ENCODE measurements at regions not wholly inside any gene's neighbourhood (a gene's known extent, or its start where the extent isn't known, plus 50 kb on each side); places are given as distances from the start of the nearest gene placed in this dataset.

GRCh38 chr4:100786481-100786880 is 268.7 kb upstream of the EMCN start:
- DNase-seq (ENCODE audit: low read depth) = no peak
- H3K4me3 ChIP-seq (ENCODE audit: low read depth, low read length) = no peak overlapping the region
- TF ChIP-seq MAX (IDR thresholded peaks at IDR 0.05; ENCODE audit: low read depth, low read length) (no peak), POLR2A (IDR thresholded peaks at IDR 0.05; ENCODE audit: extremely low read depth, insufficient read length) (no peak), MYC (IDR thresholded peaks at IDR 0.05; ENCODE audit: low read depth, low read length) (no peak), CTCF (IDR thresholded peaks at IDR 0.05; ENCODE audit: low read depth, low read length) (no peak)

DNA sequence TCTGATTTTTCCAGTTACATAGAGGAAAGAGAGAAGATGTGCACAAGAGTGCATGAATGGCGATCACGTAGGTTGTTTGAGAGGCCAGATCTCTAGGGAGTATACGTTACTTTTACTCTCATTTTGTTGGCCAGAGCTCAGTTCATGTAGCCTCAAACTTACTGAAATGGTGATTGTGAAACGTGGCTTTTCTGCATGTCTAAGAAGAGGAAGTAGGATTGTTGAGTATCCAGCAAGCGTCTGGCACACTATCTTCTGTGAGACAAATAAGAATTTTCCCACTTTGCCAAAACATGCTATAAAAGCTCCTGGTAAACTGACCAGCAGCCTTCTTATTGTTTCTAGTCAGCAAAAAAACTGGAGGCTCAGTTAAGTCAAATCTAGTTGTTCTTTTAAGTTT is 264.5 kb upstream of the EMCN start:
- peak; percentile 71 for DNase-seq (ENCODE audit: low read depth)
- TF ChIP-seq MAX (IDR thresholded peaks at IDR 0.05; ENCODE audit: low read depth, low read length) (no peak), POLR2A (IDR thresholded peaks at IDR 0.05; ENCODE audit: extremely low read depth, insufficient read length) (no peak), CTCF (IDR thresholded peaks at IDR 0.05; ENCODE audit: low read depth, low read length) (no peak), MYC (IDR thresholded peaks at IDR 0.05; ENCODE audit: low read depth, low read length) (no peak)
- H3K4me3 ChIP-seq (ENCODE audit: low read depth, low read length) = no peak overlapping the region

- no peak overlapping the region for H3K4me3 ChIP-seq (ENCODE audit: low read depth, low read length)
- no peak for DNase-seq (ENCODE audit: low read depth)
- TF ChIP-seq MAX (IDR thresholded peaks at IDR 0.05; ENCODE audit: low read depth, low read length) (no peak), POLR2A (IDR thresholded peaks at IDR 0.05; ENCODE audit: extremely low read depth, insufficient read length) (no peak), MYC (IDR thresholded peaks at IDR 0.05; ENCODE audit: low read depth, low read length) (no peak), CTCF (IDR thresholded peaks at IDR 0.05; ENCODE audit: low read depth, low read length) (no peak)
Observed at GRCh38 chr4:100781435-100781834, 263.6 kb upstream of the EMCN start.

GRCh38 chr4:100780126-100780525 is 262.3 kb upstream of the EMCN start:
- DNase-seq (ENCODE audit: low read depth) = no peak
- no peak for TF ChIP-seq MYC (IDR thresholded peaks at IDR 0.05; ENCODE audit: low read depth, low read length)
- no peak for TF ChIP-seq CTCF (IDR thresholded peaks at IDR 0.05; ENCODE audit: low read depth, low read length)
- no peak for TF ChIP-seq MAX (IDR thresholded peaks at IDR 0.05; ENCODE audit: low read depth, low read length)
- no peak for TF ChIP-seq POLR2A (IDR thresholded peaks at IDR 0.05; ENCODE audit: extremely low read depth, insufficient read length)
- no peak overlapping the region for H3K4me3 ChIP-seq (ENCODE audit: low read depth, low read length)

GRCh38 chr4:100778431-100778830 is 260.6 kb upstream of the EMCN start:
- no peak for DNase-seq (ENCODE audit: low read depth)
- H3K4me3 ChIP-seq (ENCODE audit: low read depth, low read length) = no peak overlapping the region
- TF ChIP-seq CTCF (IDR thresholded peaks at IDR 0.05; ENCODE audit: low read depth, low read length) (no peak), MAX (IDR thresholded peaks at IDR 0.05; ENCODE audit: low read depth, low read length) (no peak), MYC (IDR thresholded peaks at IDR 0.05; ENCODE audit: low read depth, low read length) (no peak), POLR2A (IDR thresholded peaks at IDR 0.05; ENCODE audit: extremely low read depth, insufficient read length) (no peak)

DNA sequence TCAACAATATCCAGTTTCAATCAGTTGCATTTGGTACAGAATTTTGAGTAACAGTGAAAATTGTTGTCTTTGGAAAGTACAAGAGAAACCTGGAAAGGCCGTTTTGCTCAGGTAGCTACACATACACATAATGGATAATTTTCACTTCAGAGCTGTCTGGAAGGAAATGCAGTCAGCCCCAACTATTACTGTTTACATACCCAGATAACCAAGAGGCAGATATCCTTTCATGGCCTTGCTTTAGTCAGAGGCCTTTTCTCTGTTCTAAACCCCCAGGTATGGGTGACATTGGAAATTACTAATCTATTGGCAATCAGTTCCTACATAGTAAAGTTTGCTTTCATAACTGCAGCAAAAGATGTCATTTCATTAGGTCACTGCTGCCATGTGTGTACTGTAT is 244.9 kb upstream of the EMCN start:
- TF ChIP-seq MAX (IDR thresholded peaks at IDR 0.05; ENCODE audit: low read depth, low read length) (no peak), CTCF (IDR thresholded peaks at IDR 0.05; ENCODE audit: low read depth, low read length) (no peak), POLR2A (IDR thresholded peaks at IDR 0.05; ENCODE audit: extremely low read depth, insufficient read length) (no peak), MYC (IDR thresholded peaks at IDR 0.05; ENCODE audit: low read depth, low read length) (no peak)
- H3K4me3 ChIP-seq (ENCODE audit: low read depth, low read length) = no peak overlapping the region
- no peak for DNase-seq (ENCODE audit: low read depth)
